GM23248 (cell line): ENCODE measurements at regions not wholly inside any gene's neighbourhood (a gene's known extent, or its start where the extent isn't known, plus 50 kb on each side); places are given as distances from the start of the nearest gene placed in this dataset.

ENCODE experiments used
- DNase-seq: peaks from one replicate; pipeline ENCODE4 v3.0.0-alpha.2; 2015
- H2AFZ ChIP-seq: fragments of 200-600 bp; sonication (generic); 2 replicates; pipeline ENCODE4 v1.6.1; 2016; ENCODE audit warnings: antibody characterized with exemption
- H3F3A ChIP-seq: fragments of 200-600 bp; sonication (generic); 2 replicates; pipeline ENCODE4 v1.6.1; 2016; ENCODE audit warnings: mild to moderate bottlenecking, antibody characterized with exemption, mixed run types; ENCODE audit not compliant: insufficient read depth
- H3K27ac ChIP-seq: fragments of 200-600 bp; sonication (generic); 2 replicates; pipeline ENCODE4 v1.5.1; 2016; ENCODE audit warnings: mild to moderate bottlenecking
- H3K27me3 ChIP-seq: fragments of 200-600 bp; sonication (generic); replicated peaks from 2 replicates; pipeline ENCODE4 v1.6.1; 2016; ENCODE audit warnings: mild to moderate bottlenecking; ENCODE audit not compliant: insufficient read depth
- H3K36me3 ChIP-seq: fragments of 200-600 bp; sonication (generic); 2 replicates; pipeline ENCODE4 v1.6.1; 2016; ENCODE audit warnings: low read depth, mild to moderate bottlenecking
- H3K4me1 ChIP-seq: fragments of 200-600 bp; sonication (generic); 2 replicates; pipeline ENCODE4 v1.6.1; 2016; ENCODE audit warnings: mild to moderate bottlenecking; ENCODE audit not compliant: insufficient read depth
- H3K4me2 ChIP-seq: fragments of 200-600 bp; sonication (generic); one replicate; pipeline ENCODE4 v1.6.1; 2016; ENCODE audit warnings: mild to moderate bottlenecking; ENCODE audit not compliant: unreplicated experiment
- H3K4me3 ChIP-seq: fragments of 200-600 bp; sonication (generic); 2 replicates; pipeline ENCODE4 v1.5.1; 2016; ENCODE audit warnings: mild to moderate bottlenecking
- H3K79me2 ChIP-seq: fragments of 200-600 bp; sonication (generic); 2 replicates; pipeline ENCODE4 v1.6.1; 2016; ENCODE audit warnings: mild to moderate bottlenecking; ENCODE audit not compliant: insufficient read depth
- H3K9ac ChIP-seq: fragments of 200-600 bp; sonication (generic); 2 replicates; pipeline ENCODE4 v1.6.1; 2016; ENCODE audit warnings: mild to moderate bottlenecking
- H3K9me2 ChIP-seq: fragments of 200-600 bp; sonication (generic); 2 replicates; pipeline ENCODE4 v1.6.1; 2016; ENCODE audit warnings: mixed run types, mild to moderate bottlenecking, moderate library complexity; ENCODE audit not compliant: insufficient read depth
- H3K9me3 ChIP-seq: fragments of 200-600 bp; sonication (generic); one replicate; pipeline ENCODE4 v1.6.1; 2017; ENCODE audit warnings: low read depth
- H4K20me1 ChIP-seq: fragments of 200-600 bp; sonication (generic); 2 replicates; pipeline ENCODE4 v1.6.0; 2016; ENCODE audit not compliant: insufficient read depth
- EZH2 ChIP-seq: fragments of 200-600 bp; sonication (generic); IDR thresholded peaks from 2 replicates; pipeline ENCODE4 v1.6.1; 2018; ENCODE audit warnings: antibody characterized with exemption, mild to moderate bottlenecking; ENCODE audit not compliant: insufficient read depth, poor library complexity, severe bottlenecking
- EZH2phosphoT487 ChIP-seq: fragments of 200-600 bp; sonication (generic); IDR thresholded peaks from 2 replicates; pipeline ENCODE4 v1.6.1; 2018; ENCODE audit warnings: antibody characterized with exemption, moderate library complexity, mild to moderate bottlenecking, low read depth; ENCODE audit not compliant: insufficient read depth
- WGBS, 2 experiments: methylation state at CpG; one replicate each; pipeline ENCODE4 v1.1.6; 2015 to 2017; ENCODE audit warnings: low lambda C conversion rate in 2 of 2, low coverage in 1 of 2; ENCODE audit errors: missing lambda C conversion rate in 2 of 2; 5-methylcytosine and 5-hydroxymethylcytosine counted together
- in situ Hi-C: fragments of 300-500 bp; cut with MboI; formaldehyde crosslinking; loops from 2 replicates; pipeline ENCODE4 v1.15.0; 2020

- 10 to 14% methylated on average over 1 of the region's 1 CpG for WGBS, 2 experiments
- Histone ChIP-seq H2AFZ (no peak overlapping the region), H3K27ac (no peak overlapping the region), H3K9me3 (no peaks in the 10 kb centered on the region), H3F3A (no peaks in the 10 kb centered on the region), H4K20me1 (no peaks in the 10 kb centered on the region), H3K4me2 (no peak overlapping the region), H3K4me3 (no peak overlapping the region), H3K79me2 (no peaks in the 10 kb centered on the region), H3K4me1 (no peaks in the 10 kb centered on the region), H3K36me3 (no peaks in the 10 kb centered on the region), H3K9me2 (no peaks in the 10 kb centered on the region), H3K9ac (no peak overlapping the region), H3K27me3 (no peaks in the 10 kb centered on the region)
- DNase-seq, result no peak
- no peak for TF ChIP-seq EZH2phosphoT487
- no peak for TF ChIP-seq EZH2
- in situ Hi-C loops, result no loop called here
Measured at GRCh38 chr9:102769307-102769706, 225.8 kb upstream of the CYLC2 start.

DNA sequence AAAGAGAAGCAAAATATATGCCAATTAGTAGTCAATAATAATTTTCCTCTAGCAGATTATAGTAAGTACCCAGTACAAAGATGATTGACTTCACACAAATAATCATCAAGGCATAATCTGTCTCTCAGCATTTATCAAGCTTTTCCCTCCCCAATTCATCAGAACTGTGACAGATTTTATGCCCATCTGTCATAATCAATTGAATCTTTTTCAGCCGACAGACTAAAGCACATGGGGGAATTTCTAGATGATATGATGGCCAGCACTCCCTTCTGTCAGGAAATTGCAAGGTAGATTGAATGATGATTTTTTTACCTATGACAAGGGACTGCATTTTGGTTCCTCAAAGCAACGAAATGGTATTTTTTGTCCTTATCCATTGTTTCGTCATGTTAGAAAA is 227.1 kb upstream of the CYLC2 start:
- H3K9ac ChIP-seq, result no peak overlapping the region
- H3F3A ChIP-seq, result no peaks in the 10 kb centered on the region
- H3K27me3 ChIP-seq, result no peaks in the 10 kb centered on the region
- H3K9me2 ChIP-seq, result no peaks in the 10 kb centered on the region
- no peak overlapping the region for H3K27ac ChIP-seq
- H3K4me1 ChIP-seq, result no peaks in the 10 kb centered on the region
- no peak for TF ChIP-seq EZH2
- TF ChIP-seq EZH2phosphoT487, result no peak
- DNase-seq, result no peak
- H4K20me1 ChIP-seq, result no peaks in the 10 kb centered on the region
- H3K9me3 ChIP-seq, result no peaks in the 10 kb centered on the region
- no peaks in the 10 kb centered on the region for H3K36me3 ChIP-seq
- H3K4me3 ChIP-seq, result no peak overlapping the region
- 24 to 31% methylated on average over 3 of the region's 3 CpGs for WGBS, 2 experiments
- no peak overlapping the region for H3K4me2 ChIP-seq
- in situ Hi-C loops, result no loop called here
- H2AFZ ChIP-seq, result no peak overlapping the region
- H3K79me2 ChIP-seq, result no peaks in the 10 kb centered on the region

DNA sequence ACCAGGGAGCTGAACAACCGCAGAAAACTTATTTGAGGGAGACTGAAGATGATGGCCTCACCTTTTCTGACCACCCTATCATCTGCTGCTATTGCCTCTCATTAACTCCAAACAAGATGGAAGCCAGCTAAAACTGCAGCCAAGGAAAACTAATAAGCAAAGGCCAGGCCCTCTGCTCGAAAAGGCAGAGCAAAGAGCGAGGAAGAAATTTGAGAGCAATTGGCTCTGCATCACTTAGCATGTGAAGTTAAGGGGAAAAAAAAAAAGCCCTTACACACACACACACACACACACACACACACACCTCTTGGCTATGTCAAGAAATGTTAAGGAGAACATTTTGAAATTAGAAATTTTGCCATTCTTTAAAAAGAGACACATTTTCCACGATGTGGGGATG is 228.1 kb upstream of the CYLC2 start:
- H3K9ac ChIP-seq, result no peak overlapping the region
- no peak for TF ChIP-seq EZH2phosphoT487
- TF ChIP-seq EZH2, result no peak
- H4K20me1 ChIP-seq, result no peaks in the 10 kb centered on the region
- WGBS, 2 experiments, result 13 to 15% methylated on average over 4 of the region's 4 CpGs
- H3F3A ChIP-seq, result no peaks in the 10 kb centered on the region
- H3K9me2 ChIP-seq, result no peaks in the 10 kb centered on the region
- no peaks in the 10 kb centered on the region for H3K4me1 ChIP-seq
- H3K79me2 ChIP-seq, result no peaks in the 10 kb centered on the region
- H3K4me2 ChIP-seq, result no peak overlapping the region
- H3K9me3 ChIP-seq, result no peaks in the 10 kb centered on the region
- H2AFZ ChIP-seq, result no peak overlapping the region
- no peak overlapping the region for H3K4me3 ChIP-seq
- H3K36me3 ChIP-seq, result no peaks in the 10 kb centered on the region
- no peak overlapping the region for H3K27ac ChIP-seq
- no peak for DNase-seq
- in situ Hi-C loops, result no loop called here
- H3K27me3 ChIP-seq, result no peaks in the 10 kb centered on the region

DNA sequence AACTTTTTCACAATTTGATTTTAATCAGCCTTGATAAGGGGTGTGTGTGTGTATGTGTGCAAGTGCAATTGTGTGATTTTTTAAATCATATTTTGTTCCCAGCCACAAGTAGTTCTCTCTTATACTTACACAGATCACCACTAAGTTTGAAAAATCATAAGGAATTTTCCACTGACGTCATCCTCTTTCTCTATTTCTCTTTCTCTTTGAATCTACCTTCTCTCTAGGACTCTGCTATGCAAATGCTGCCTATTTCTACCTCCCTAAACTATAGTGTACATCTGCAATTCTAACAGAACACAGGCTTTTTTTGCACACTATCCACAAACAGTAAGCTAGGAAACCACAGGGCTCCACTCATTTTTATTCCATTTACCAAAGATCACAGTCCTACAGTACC is 254.6 kb upstream of the CYLC2 start:
- TF ChIP-seq EZH2phosphoT487, result no peak
- TF ChIP-seq EZH2, result no peak

DNA sequence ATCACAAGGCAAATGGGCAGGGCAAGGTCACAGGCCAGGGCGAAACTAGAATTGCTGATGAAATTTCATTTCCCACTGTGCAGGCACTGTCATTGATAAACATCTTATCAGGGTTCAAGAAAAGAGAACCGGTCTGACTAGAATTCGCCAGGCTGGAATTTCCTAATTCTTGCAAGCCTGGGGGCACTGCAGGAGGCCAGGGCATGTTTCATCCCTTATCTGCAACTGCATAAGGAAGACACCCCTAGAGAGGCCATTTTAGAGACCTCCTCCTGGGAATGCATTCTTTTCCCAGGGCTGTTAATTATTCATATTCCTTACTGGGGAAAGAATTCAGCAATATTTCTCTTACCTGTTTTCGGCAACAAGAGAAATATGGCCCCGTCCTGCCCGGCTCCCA is 266.2 kb upstream of the CYLC2 start:
- TF ChIP-seq EZH2phosphoT487 (no peak), EZH2 (no peak)
- 36 to 43% methylated on average over 6 of the region's 6 CpGs for WGBS, 2 experiments
- no peak for DNase-seq
- H3K27me3 ChIP-seq, result no peaks in the 10 kb centered on the region
- H3K9ac ChIP-seq, result no peak overlapping the region
- H3K9me3 ChIP-seq, result no peaks in the 10 kb centered on the region
- no peaks in the 10 kb centered on the region for H3K4me1 ChIP-seq
- in situ Hi-C loops, result no loop called here
- H3K27ac ChIP-seq, result no peak overlapping the region
- H3F3A ChIP-seq, result no peaks in the 10 kb centered on the region
- H3K36me3 ChIP-seq, result no peaks in the 10 kb centered on the region
- no peaks in the 10 kb centered on the region for H3K9me2 ChIP-seq
- no peak overlapping the region for H3K4me2 ChIP-seq
- no peak overlapping the region for H3K4me3 ChIP-seq
- H4K20me1 ChIP-seq, result no peaks in the 10 kb centered on the region
- H3K79me2 ChIP-seq, result no peaks in the 10 kb centered on the region
- H2AFZ ChIP-seq, result no peak overlapping the region

More for the DNA sequence above, 254.6 kb upstream of the CYLC2 start:
- H3K4me1 ChIP-seq, result no peaks in the 10 kb centered on the region
- 13% methylated on average over 1 of the region's 1 CpG for WGBS, 2 experiments
- H3F3A ChIP-seq, result no peaks in the 10 kb centered on the region
- H2AFZ ChIP-seq, result no peak overlapping the region
- no peaks in the 10 kb centered on the region for H3K9me3 ChIP-seq
- in situ Hi-C loops, result no loop called here
- H3K36me3 ChIP-seq, result no peaks in the 10 kb centered on the region
- H3K4me2 ChIP-seq, result no peak overlapping the region
- no peaks in the 10 kb centered on the region for H4K20me1 ChIP-seq
- DNase-seq, result no peak
- no peak overlapping the region for H3K9ac ChIP-seq
- H3K27ac ChIP-seq, result no peak overlapping the region
- no peak overlapping the region for H3K4me3 ChIP-seq
- H3K27me3 ChIP-seq, result no peaks in the 10 kb centered on the region
- H3K9me2 ChIP-seq, result no peaks in the 10 kb centered on the region
- no peaks in the 10 kb centered on the region for H3K79me2 ChIP-seq
